DND-41 (cell line): ENCODE measurements at regions not wholly inside any gene's neighbourhood (a gene's known extent, or its start where the extent isn't known, plus 50 kb on each side); places are given as distances from the start of the nearest gene placed in this dataset.

Experiments
- CTCF ChIP-seq: IDR thresholded peaks from 2 replicates; pipeline ENCODE4 v1.5.1; 2012; ENCODE audit warnings: borderline replicate concordance, low read length, moderate library complexity, mild to moderate bottlenecking; ENCODE audit not compliant: poor library complexity, severe bottlenecking; ENCODE audit errors: extremely low read depth
- EZH2 ChIP-seq: IDR thresholded peaks from 3 replicates; pipeline ENCODE4 v1.6.1; 2012; ENCODE audit warnings: borderline replicate concordance, low read depth, mild to moderate bottlenecking, moderate library complexity, low read length, inconsistent platforms; ENCODE audit not compliant: severe bottlenecking

GRCh38 chr22:49112661-49113626 lies 714.7 kb downstream of the BRD1 start:
- TF ChIP-seq CTCF (no peak), EZH2 (no peak)
